22Rv1 (cell line): ENCODE measurements at regions not wholly inside any gene's neighbourhood (a gene's known extent, or its start where the extent isn't known, plus 50 kb on each side); places are given as distances from the start of the nearest gene placed in this dataset.

Experiments
- H3K27ac ChIP-seq: fragments of 450-650 bp; 2 replicates; pipeline ENCODE4 v1.5.1; 2017
- CTCF ChIP-seq: fragments of 450-650 bp; IDR thresholded peaks from 2 replicates; pipeline ENCODE4 v1.5.1; 2017; ENCODE audit warnings: mild to moderate bottlenecking
- ZFX ChIP-seq: fragments of 450-650 bp; IDR thresholded peaks from 2 replicates; pipeline ENCODE4 v1.6.1; 2017; ENCODE audit warnings: antibody characterized with exemption, borderline replicate concordance

- no peak overlapping the region for H3K27ac ChIP-seq
- TF ChIP-seq CTCF (peak; percentile 38), ZFX (no peak)
Measured at GRCh38 chr3:17979252-17979651, 236.8 kb upstream of the TBC1D5 start.

DNA sequence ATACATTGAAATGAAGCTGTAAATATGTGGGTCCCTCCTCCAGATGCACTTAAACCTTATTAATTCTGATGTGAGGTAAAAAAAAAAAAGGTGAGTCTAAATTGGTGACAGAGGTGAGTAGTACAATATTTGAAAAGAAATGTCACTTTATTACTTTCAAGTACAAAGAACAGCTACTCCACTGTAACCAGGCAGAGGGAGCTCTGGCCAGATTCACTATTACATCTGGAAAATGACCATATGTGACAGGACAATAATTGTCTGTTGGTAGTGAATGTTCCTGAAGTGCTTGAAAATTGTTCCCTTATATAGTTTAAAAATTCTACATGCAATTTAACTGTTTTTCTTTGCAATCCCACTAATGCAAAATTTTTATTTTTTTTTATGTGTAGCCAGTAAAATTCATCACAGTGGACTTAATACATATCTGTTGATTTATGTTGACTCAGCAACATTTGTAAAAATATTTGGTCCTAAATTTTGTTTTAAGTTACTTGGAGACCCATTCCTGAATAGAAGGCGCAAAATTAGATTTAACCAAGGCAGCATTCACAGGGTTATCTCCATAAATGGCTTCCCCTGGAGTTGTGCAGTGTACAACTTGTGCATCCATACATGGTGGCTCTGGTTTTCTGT is 231.9 kb upstream of the TBC1D5 start:
- TF ChIP-seq ZFX (no peak), CTCF (peak; percentile 23; the same call in 1 of the 2 replicates)
- peak overlapping the region; percentile 67 for H3K27ac ChIP-seq

GRCh38 chr3:17972959-17973906 is 230.8 kb upstream of the TBC1D5 start:
- H3K27ac ChIP-seq, result peak overlapping the region; percentile 67
- TF ChIP-seq CTCF, result no peak
- no peak for TF ChIP-seq ZFX

DNA sequence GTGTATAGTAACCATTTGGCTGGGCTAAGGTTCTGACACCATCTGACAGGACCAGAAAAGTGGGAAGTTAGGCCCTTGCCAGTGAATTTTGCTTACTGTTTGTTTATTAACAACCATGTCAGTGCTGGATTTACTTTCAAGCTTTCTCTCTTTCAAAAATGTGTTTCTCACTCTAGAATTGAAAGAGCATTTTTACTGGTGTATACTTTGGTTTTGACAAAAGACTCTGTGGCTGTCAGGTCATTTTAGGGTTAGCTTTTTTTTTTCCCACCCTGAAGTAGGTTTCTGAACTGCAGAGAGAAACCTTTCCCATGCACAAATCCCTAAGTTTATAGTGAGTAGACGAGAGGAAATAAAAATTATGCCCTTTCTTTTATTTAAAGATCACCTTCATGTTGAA is 230.0 kb upstream of the TBC1D5 start:
- no peak for TF ChIP-seq ZFX
- no peak for TF ChIP-seq CTCF

DNA sequence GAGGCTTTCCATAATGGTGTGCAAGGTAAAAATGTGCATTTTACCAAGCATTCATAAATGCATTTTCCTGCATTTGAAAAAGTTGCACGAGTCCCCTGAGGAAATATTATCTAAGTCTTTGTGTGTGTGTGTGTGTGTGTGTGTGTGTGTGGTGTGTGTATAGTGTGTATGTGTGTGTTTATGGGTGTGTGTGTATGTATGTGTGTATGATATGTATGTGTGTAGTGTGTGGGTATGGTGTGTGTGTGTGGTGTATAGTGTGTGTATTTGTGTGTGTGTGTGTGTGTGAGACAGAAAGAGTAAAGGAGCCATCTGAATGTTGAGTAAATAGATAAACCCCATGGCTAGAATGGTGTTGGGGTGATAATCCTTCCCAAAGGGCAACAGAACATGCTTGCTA is 229.6 kb upstream of the TBC1D5 start:
- TF ChIP-seq ZFX (no peak), CTCF (no peak)
- H3K27ac ChIP-seq, result peak overlapping the region; percentile 67

More for the DNA sequence above, 230.0 kb upstream of the TBC1D5 start:
- peak overlapping the region; percentile 67 for H3K27ac ChIP-seq

- H3K27ac ChIP-seq, result peak overlapping the region; percentile 72
- TF ChIP-seq CTCF, result no peak
- no peak for TF ChIP-seq ZFX
Measured at GRCh38 chr3:17969985-17970568, 227.6 kb upstream of the TBC1D5 start.
